ENCODE measurements at regions not wholly inside any gene's neighbourhood (a gene's known extent, or its start where the extent isn't known, plus 50 kb on each side); places are given as distances from the start of the nearest gene placed in this dataset.
"Not testable (repeated sequence)": the region's sequence is repeated elsewhere in the genome, so short reads cannot be mapped to it uniquely, and the experiment has no call there.

- no peak for DNase-seq
Measured at GRCh38 chr2:109692013-109692743, 78.0 kb downstream of the SOWAHC start.

- DNase-seq: not testable (repeated sequence)
Measured at GRCh38 chr2:109692831-109693230, 78.7 kb downstream of the SOWAHC start.

- DNase-seq: not testable (repeated sequence)
Measured at GRCh38 chr2:109693292-109693691, 79.1 kb downstream of the SOWAHC start.

GRCh38 chr2:109694190-109694589, 80.0 kb downstream of the SOWAHC start:
- no peak for DNase-seq

GRCh38 chr2:109695290-109695689, 81.1 kb downstream of the SOWAHC start:
- DNase-seq: no peak

- no peak for DNase-seq
Measured at GRCh38 chr2:109699646-109700045, 85.5 kb downstream of the SOWAHC start.

- no peak for DNase-seq
Measured at GRCh38 chr2:109700680-109701274, 86.6 kb downstream of the SOWAHC start.

GRCh38 chr2:109701362-109701761, 87.2 kb downstream of the SOWAHC start:
- no peak for DNase-seq

- DNase-seq: no peak
Measured at GRCh38 chr2:109702250-109702985, 88.3 kb downstream of the SOWAHC start.

- DNase-seq: no peak
Measured at GRCh38 chr2:109703077-109703476, 88.9 kb downstream of the SOWAHC start.

- no peak for DNase-seq
Measured at GRCh38 chr2:109703798-109704197, 89.6 kb downstream of the SOWAHC start.

GRCh38 chr2:109707281-109708147, 86.6 kb upstream of the RGPD5 start:
- DNase-seq: no peak

- DNase-seq: no peak
Measured at GRCh38 chr2:109710505-109711229, 83.4 kb upstream of the RGPD5 start.

- DNase-seq: no peak
Measured at GRCh38 chr2:109711230-109712122, 82.6 kb upstream of the RGPD5 start.

GRCh38 chr2:109712123-109712449, 82.0 kb upstream of the RGPD5 start:
- no peak for DNase-seq

GRCh38 chr2:109712746-109713145, 81.4 kb upstream of the RGPD5 start:
- DNase-seq: no peak

GRCh38 chr2:109715313-109715805, 78.7 kb upstream of the RGPD5 start:
- no peak for DNase-seq

- not testable (repeated sequence) for DNase-seq
Measured at GRCh38 chr2:109716596-109716995, 77.5 kb upstream of the RGPD5 start.

GRCh38 chr2:109718139-109718538, 76.0 kb upstream of the RGPD5 start:
- DNase-seq: no peak

GRCh38 chr2:109719871-109720270, 74.2 kb upstream of the RGPD5 start:
- DNase-seq: no peak
